HG02981 (cell line): ENCODE measurements at regions not wholly inside any gene's neighbourhood (a gene's known extent, or its start where the extent isn't known, plus 50 kb on each side); places are given as distances from the start of the nearest gene placed in this dataset.
"Not testable (repeated sequence)": the region's sequence is repeated elsewhere in the genome, so short reads cannot be mapped to it uniquely, and the experiment has no call there.

Experiments
- ATAC-seq: cut with Tn5 transposase; IDR thresholded peaks from one replicate; pipeline ENCODE4 v1.9.1; 2021; ENCODE audit warnings: mild to moderate bottlenecking, moderate library complexity; ENCODE audit not compliant: unreplicated experiment

DNA sequence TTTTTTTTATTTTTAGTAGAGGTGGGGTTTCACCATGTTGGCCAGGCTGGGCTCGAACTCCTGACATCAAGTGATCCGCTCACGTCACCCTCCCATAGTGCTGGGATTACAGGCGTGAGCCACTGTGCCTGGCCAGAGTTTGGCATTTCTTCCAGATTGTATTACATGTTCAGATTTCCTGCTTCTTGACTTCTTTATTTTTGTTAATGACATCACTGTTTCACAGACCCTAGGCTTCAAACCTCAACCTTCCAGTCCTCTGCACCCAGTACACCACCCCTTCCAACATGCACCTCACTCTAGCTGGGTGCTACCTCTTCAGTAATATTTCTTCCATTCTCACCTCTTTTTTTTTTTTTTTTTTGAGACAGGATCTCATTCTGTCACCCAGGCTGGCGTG lies 53.6 kb upstream of the ZFHX3 start:
- ATAC-seq = no peak

DNA sequence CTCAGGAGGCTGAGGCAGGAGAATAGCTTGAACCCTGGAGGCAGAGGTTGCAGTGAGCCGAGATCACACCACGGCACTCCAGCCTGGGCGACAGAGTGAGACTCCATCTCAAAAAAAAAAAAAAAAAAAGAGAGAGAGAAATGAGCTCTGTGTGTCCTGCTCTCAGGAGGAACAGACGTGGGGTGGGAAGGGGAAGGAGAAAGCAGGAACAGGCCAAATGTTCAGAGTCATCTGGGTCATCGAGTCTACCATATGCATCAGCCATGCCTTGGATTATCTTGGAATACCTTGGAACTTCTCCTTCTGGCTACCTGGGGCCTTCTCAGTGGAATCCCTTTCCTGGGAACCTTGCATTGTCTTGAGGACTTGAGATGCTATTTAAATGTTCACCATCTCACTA lies 51.7 kb upstream of the ZFHX3 start:
- not testable (repeated sequence) for ATAC-seq
